H9 (cell line): ENCODE measurements at regions not wholly inside any gene's neighbourhood (a gene's known extent, or its start where the extent isn't known, plus 50 kb on each side); places are given as distances from the start of the nearest gene placed in this dataset.

Source experiments
- DNase-seq: peaks from one replicate; pipeline ENCODE4 v3.0.0-alpha.2; 2017
- H2AFZ ChIP-seq: one replicate; pipeline ENCODE4 v1.6.1; 2013; ENCODE audit warnings: mild to moderate bottlenecking, low read length, control low read depth, moderate library complexity
- H2AK5ac ChIP-seq: 2 replicates; pipeline ENCODE4 v1.6.1; 2013; ENCODE audit warnings: low read length, control low read depth, mixed read lengths; ENCODE audit not compliant: insufficient read length
- H2BK120ac ChIP-seq: one replicate; pipeline ENCODE4 v1.6.1; 2013; ENCODE audit warnings: low read depth, mild to moderate bottlenecking, low read length, control low read depth, inconsistent platforms; ENCODE audit not compliant: poor library complexity, severe bottlenecking
- H2BK12ac ChIP-seq: 2 replicates; pipeline ENCODE4 v1.6.1; 2013; ENCODE audit warnings: low read length, control low read depth, mixed read lengths, low read depth; ENCODE audit not compliant: insufficient read length
- H2BK15ac ChIP-seq: 2 replicates; pipeline ENCODE4 v1.6.1; 2013; ENCODE audit warnings: low read depth, low read length, control low read depth
- H2BK20ac ChIP-seq: one replicate; pipeline ENCODE4 v1.6.1; 2013; ENCODE audit warnings: low read depth, mild to moderate bottlenecking, low read length, control low read depth, inconsistent platforms; ENCODE audit not compliant: poor library complexity, severe bottlenecking
- H2BK5ac ChIP-seq: 2 replicates; pipeline ENCODE4 v1.6.1; 2013; ENCODE audit warnings: low read length, control low read depth, mixed read lengths; ENCODE audit not compliant: insufficient read length
- H3K14ac ChIP-seq: 2 replicates; pipeline ENCODE4 v1.6.1; 2013; ENCODE audit warnings: low read length, control low read depth; ENCODE audit not compliant: insufficient read depth
- H3K18ac ChIP-seq: 2 replicates; pipeline ENCODE4 v1.6.1; 2013; ENCODE audit warnings: low read depth, mild to moderate bottlenecking, mixed read lengths, low read length, control low read depth; ENCODE audit not compliant: insufficient read length
- H3K23ac ChIP-seq: 2 replicates; pipeline ENCODE4 v1.6.1; 2013; ENCODE audit warnings: low read length, control low read depth, mixed read lengths, low read depth; ENCODE audit not compliant: insufficient read length
- H3K23me2 ChIP-seq: 2 replicates; pipeline ENCODE4 v1.6.1; 2013; ENCODE audit warnings: low read depth, mild to moderate bottlenecking, mixed read lengths, low read length, control low read depth; ENCODE audit not compliant: insufficient read length, poor library complexity, severe bottlenecking
- H3K27ac ChIP-seq: 2 replicates; pipeline ENCODE4 v1.5.1; 2013; ENCODE audit warnings: low read length, control low read depth, mixed read lengths, low read depth; ENCODE audit not compliant: insufficient read length
- H3K27me3 ChIP-seq: 2 replicates; pipeline ENCODE4 v1.6.1; 2013; ENCODE audit warnings: low read length, control low read depth, inconsistent platforms; ENCODE audit not compliant: insufficient read depth
- H3K4ac ChIP-seq: 2 replicates; pipeline ENCODE4 v1.6.1; 2013; ENCODE audit warnings: low read depth, mild to moderate bottlenecking, control low read depth, inconsistent platforms, low read length, moderate library complexity
- H3K4me1 ChIP-seq: 2 replicates; pipeline ENCODE4 v1.6.1; 2013; ENCODE audit warnings: low read length, control low read depth, inconsistent platforms; ENCODE audit not compliant: insufficient read depth
- H3K4me2 ChIP-seq: 2 replicates; pipeline ENCODE4 v1.6.1; 2013; ENCODE audit warnings: low read length, control low read depth, mixed read lengths; ENCODE audit not compliant: insufficient read length, insufficient read depth
- H3K56ac ChIP-seq: 2 replicates; pipeline ENCODE4 v1.6.1; 2013; ENCODE audit warnings: low read depth, mild to moderate bottlenecking, mixed read lengths, low read length, control low read depth; ENCODE audit not compliant: insufficient read length
- H3K79me1 ChIP-seq: 2 replicates; pipeline ENCODE4 v1.6.1; 2013; ENCODE audit warnings: low read depth, mild to moderate bottlenecking, moderate library complexity, low read length, control low read depth, inconsistent platforms; ENCODE audit not compliant: insufficient read depth, poor library complexity, severe bottlenecking
- H3K79me2 ChIP-seq: 2 replicates; pipeline ENCODE4 v1.6.1; 2013; ENCODE audit warnings: low read length, control low read depth, inconsistent platforms; ENCODE audit not compliant: insufficient read depth
- H3K9ac ChIP-seq: 2 replicates; pipeline ENCODE4 v1.6.1; 2013; ENCODE audit warnings: low read length, control low read depth, mixed read lengths; ENCODE audit not compliant: insufficient read length; ENCODE audit errors: extremely low read depth
- H3K9me3 ChIP-seq: one replicate; pipeline ENCODE4 v1.6.1; 2013; ENCODE audit warnings: low read depth, low read length, inconsistent platforms; ENCODE audit not compliant: control insufficient read depth
- H3T11ph ChIP-seq: one replicate; pipeline ENCODE4 v1.6.1; 2013; ENCODE audit warnings: mild to moderate bottlenecking, low read length, control low read depth, inconsistent platforms
- H4K20me1 ChIP-seq: one replicate; pipeline ENCODE4 v1.6.1; 2013; ENCODE audit not compliant: control insufficient read depth, insufficient read length, insufficient read depth
- H4K5ac ChIP-seq: 2 replicates; pipeline ENCODE4 v1.6.1; 2013; ENCODE audit warnings: low read depth, mild to moderate bottlenecking, mixed read lengths, low read length, control low read depth; ENCODE audit not compliant: insufficient read length
- H4K8ac ChIP-seq: replicated peaks from 2 replicates; pipeline ENCODE4 v1.6.1; 2013; ENCODE audit warnings: low read length, control low read depth, mixed read lengths, low read depth; ENCODE audit not compliant: insufficient read length
- H4K91ac ChIP-seq: 2 replicates; pipeline ENCODE4 v1.6.1; 2013; ENCODE audit warnings: low read depth, mild to moderate bottlenecking, moderate library complexity, mixed read lengths, low read length, control low read depth; ENCODE audit not compliant: insufficient read length
- H3K27ac Mint-ChIP-seq, 3 experiments: 2 replicates in 2 of 3; 3 replicates in 1 of 3; pipeline ENCODE4 v1.8.0; 2020 to 2021; ENCODE audit warnings: mixed read lengths in 3 of 3, mild to moderate bottlenecking in 1 of 3, moderate library complexity in 1 of 3
- H3K27me3 Mint-ChIP-seq: 2 replicates; pipeline ENCODE4 v1.8.0; 2021; ENCODE audit warnings: low read depth, mild to moderate bottlenecking, moderate library complexity, mixed read lengths
- H3K36me3 Mint-ChIP-seq, 3 experiments: 2 replicates in 2 of 3; 3 replicates in 1 of 3; pipeline ENCODE4 v1.8.0; 2020 to 2021; ENCODE audit warnings: low read depth in 3 of 3, mixed read lengths in 3 of 3; ENCODE audit not compliant: insufficient read depth in 1 of 3
- H3K4me1 Mint-ChIP-seq, 2 experiments: 2 replicates each; pipeline ENCODE4 v1.8.0; 2020; ENCODE audit warnings: mixed read lengths in 2 of 2
- H3K4me3 Mint-ChIP-seq, 2 experiments: 2 replicates in 1 of 2; 3 replicates in 1 of 2; pipeline ENCODE4 v1.8.0; 2020 to 2021; ENCODE audit warnings: mild to moderate bottlenecking in 2 of 2, mixed read lengths in 2 of 2, moderate library complexity in 1 of 2
- H3K9me3 Mint-ChIP-seq, 2 experiments: 2 replicates in 1 of 2; 3 replicates in 1 of 2; pipeline ENCODE4 v1.8.0; 2020; ENCODE audit warnings: mild to moderate bottlenecking in 2 of 2, mixed read lengths in 2 of 2, moderate library complexity in 1 of 2
- CTCF ChIP-seq: fragments of 200-600 bp; sonication (generic); conservative IDR thresholded peaks from 3 replicates; pipeline ENCODE4 v1.8.0; 2021; ENCODE audit warnings: antibody characterized with exemption, mild to moderate bottlenecking
- WGBS: extraction: QIAGEN DNeasy Blood & Tissue Kit; methylation state at CpG from one replicate; pipeline ENCODE4 v1.1.7; 2013; ENCODE audit warnings: missing lambda C conversion rate, low lambda C conversion rate, mixed read lengths; ENCODE audit not compliant: insufficient read length; ENCODE audit errors: extremely low coverage; 5-methylcytosine and 5-hydroxymethylcytosine counted together

- Mint-ChIP-seq H3K36me3 (no peaks in the 10 kb centered on the region; a peak in 2 of 7 replicates), H3K27ac (no peak overlapping the region), H3K4me3 (no peak overlapping the region), H3K27me3 (no peaks in the 10 kb centered on the region), H3K4me1 (peaks cover 22 to 26% of the 10 kb centered on the region in 2 experiments), H3K9me3 (no peaks in the 10 kb centered on the region)
- Histone ChIP-seq H2BK12ac (no peak overlapping the region), H3K9ac (no peak overlapping the region), H4K5ac (no peak overlapping the region), H3K9me3 (no peaks in the 10 kb centered on the region), H4K8ac (no peak overlapping the region), H4K20me1 (no peaks in the 10 kb centered on the region), H3K56ac (no peak overlapping the region), H3T11ph (no peak overlapping the region), H2BK20ac (no peak overlapping the region), H3K27ac (no peak overlapping the region), H3K23me2 (no peaks in the 10 kb centered on the region), H2AFZ (no peak overlapping the region), H3K27me3 (no peaks in the 10 kb centered on the region), H3K4ac (no peak overlapping the region), H3K4me2 (no peak overlapping the region), H3K79me1 (no peaks in the 10 kb centered on the region), H3K14ac (no peak overlapping the region), H3K79me2 (no peaks in the 10 kb centered on the region), H2AK5ac (no peak overlapping the region), H2BK5ac (no peak overlapping the region), H2BK15ac (no peak overlapping the region), H3K18ac (no peak overlapping the region), H3K4me1 (0 out of 2 replicates have a peak, but pooled peaks cover 2% of the 10 kb centered on the region), H2BK120ac (no peak overlapping the region), H4K91ac (no peak overlapping the region), H3K23ac (no peak overlapping the region)
- DNase-seq = no peak
- TF ChIP-seq CTCF = no peak
- WGBS = no CpG with 5 or more reads among the region's 5 CpGs
Measured at GRCh38 chr12:19639781-19640415, 200.6 kb downstream of the AEBP2 start.
